ENCODE measurements at regions not wholly inside any gene's neighbourhood (a gene's known extent, or its start where the extent isn't known, plus 50 kb on each side); places are given as distances from the start of the nearest gene placed in this dataset.

GRCh38 chr9:21682381-21682780 lies 120.1 kb upstream of the MTAP start:
- H3K4me1 Mint-ChIP-seq = peaks cover 9% of the 10 kb centered on the region
- H3K27ac Mint-ChIP-seq = no peak overlapping the region

GRCh38 chr9:21682981-21683380 lies 119.5 kb upstream of the MTAP start:
- no peak for ATAC-seq (replicated peaks)

More at GRCh38 chr9:21682381-21682780, 120.1 kb upstream of the MTAP start:
- Mint-ChIP-seq H3K27me3 (peaks cover 3% of the 10 kb centered on the region), H3K36me3 (ENCODE audit: low read depth) (no peaks in the 10 kb centered on the region), H3K4me3 (no peak overlapping the region), H3K9me3 (no peaks in the 10 kb centered on the region)
- ATAC-seq (replicated peaks) = no peak

GRCh38 chr9:21683484-21684175 lies 118.8 kb upstream of the MTAP start:
- Mint-ChIP-seq H3K4me3 (no peak overlapping the region), H3K4me1 (peaks cover 14% of the 10 kb centered on the region), H3K36me3 (ENCODE audit: low read depth) (no peaks in the 10 kb centered on the region), H3K27ac (no peak overlapping the region), H3K9me3 (no peaks in the 10 kb centered on the region), H3K27me3 (peaks cover 3% of the 10 kb centered on the region)
- ATAC-seq (replicated peaks) = no peak

More at GRCh38 chr9:21682981-21683380, 119.5 kb upstream of the MTAP start:
- Mint-ChIP-seq H3K27me3 (peaks cover 3% of the 10 kb centered on the region), H3K36me3 (ENCODE audit: low read depth) (no peaks in the 10 kb centered on the region), H3K4me1 (peaks cover 9% of the 10 kb centered on the region), H3K4me3 (no peak overlapping the region), H3K27ac (no peak overlapping the region), H3K9me3 (no peaks in the 10 kb centered on the region)

- Mint-ChIP-seq H3K36me3 (ENCODE audit: low read depth) (no peaks in the 10 kb centered on the region), H3K9me3 (no peaks in the 10 kb centered on the region), H3K27ac (no peak overlapping the region), H3K4me3 (peak overlapping the region; percentile 39), H3K27me3 (peaks cover 3% of the 10 kb centered on the region), H3K4me1 (peaks cover 14% of the 10 kb centered on the region)
- ATAC-seq (replicated peaks) = no peak
Measured at GRCh38 chr9:21684231-21684630, 118.2 kb upstream of the MTAP start.

GRCh38 chr9:21684831-21685362 lies 117.5 kb upstream of the MTAP start:
- Mint-ChIP-seq H3K9me3 (no peaks in the 10 kb centered on the region), H3K27me3 (peaks cover 3% of the 10 kb centered on the region), H3K36me3 (ENCODE audit: low read depth) (no peaks in the 10 kb centered on the region), H3K4me3 (peak overlapping the region; percentile 39), H3K4me1 (peaks cover 14% of the 10 kb centered on the region), H3K27ac (peak overlapping the region; percentile 68)
- peak; percentile 96 for ATAC-seq (replicated peaks)

GRCh38 chr9:21685502-21685901 lies 116.9 kb upstream of the MTAP start:
- peak overlapping the region; percentile 68 for H3K27ac Mint-ChIP-seq
- peak overlapping the region; percentile 39 for H3K4me3 Mint-ChIP-seq
- no peaks in the 10 kb centered on the region for H3K9me3 Mint-ChIP-seq
- peaks cover 2% of the 10 kb centered on the region for H3K27me3 Mint-ChIP-seq
- ATAC-seq (replicated peaks) = no peak
- peaks cover 14% of the 10 kb centered on the region for H3K4me1 Mint-ChIP-seq
- no peaks in the 10 kb centered on the region for H3K36me3 Mint-ChIP-seq (ENCODE audit: low read depth)

GRCh38 chr9:21686738-21687137 lies 115.7 kb upstream of the MTAP start:
- ATAC-seq (replicated peaks) = no peak
- Mint-ChIP-seq H3K27ac (no peak overlapping the region), H3K27me3 (peaks cover 4% of the 10 kb centered on the region), H3K36me3 (ENCODE audit: low read depth) (no peaks in the 10 kb centered on the region), H3K4me3 (no peak overlapping the region), H3K9me3 (no peaks in the 10 kb centered on the region), H3K4me1 (peaks cover 14% of the 10 kb centered on the region)

- Mint-ChIP-seq H3K36me3 (ENCODE audit: low read depth) (no peaks in the 10 kb centered on the region), H3K4me1 (peaks cover 14% of the 10 kb centered on the region), H3K27me3 (peaks cover 9% of the 10 kb centered on the region), H3K9me3 (no peaks in the 10 kb centered on the region), H3K4me3 (no peak overlapping the region), H3K27ac (no peak overlapping the region)
- ATAC-seq (replicated peaks) = no peak
Measured at GRCh38 chr9:21687351-21687750, 115.1 kb upstream of the MTAP start.

- peak; percentile 34 for ATAC-seq (replicated peaks)
- Mint-ChIP-seq H3K27me3 (peaks cover 9% of the 10 kb centered on the region), H3K4me3 (peak overlapping the region; percentile 43)
Measured at GRCh38 chr9:21688108-21689102, 114.0 kb upstream of the MTAP start.

GRCh38 chr9:21689854-21690253 lies 112.6 kb upstream of the MTAP start:
- ATAC-seq (replicated peaks) = no peak
- H3K9me3 Mint-ChIP-seq = no peaks in the 10 kb centered on the region
- no peaks in the 10 kb centered on the region for H3K36me3 Mint-ChIP-seq (ENCODE audit: low read depth)
- no peak overlapping the region for H3K27ac Mint-ChIP-seq
- H3K4me3 Mint-ChIP-seq = no peak overlapping the region
- peaks cover 9% of the 10 kb centered on the region for H3K27me3 Mint-ChIP-seq
- H3K4me1 Mint-ChIP-seq = peaks cover 12% of the 10 kb centered on the region

More at GRCh38 chr9:21688108-21689102, 114.0 kb upstream of the MTAP start:
- Mint-ChIP-seq H3K36me3 (ENCODE audit: low read depth) (no peaks in the 10 kb centered on the region), H3K9me3 (no peaks in the 10 kb centered on the region), H3K4me1 (peaks cover 14% of the 10 kb centered on the region), H3K27ac (no peak overlapping the region)

GRCh38 chr9:21690561-21690960 lies 111.9 kb upstream of the MTAP start:
- peaks cover 5% of the 10 kb centered on the region for H3K4me1 Mint-ChIP-seq
- no peaks in the 10 kb centered on the region for H3K9me3 Mint-ChIP-seq
- H3K36me3 Mint-ChIP-seq (ENCODE audit: low read depth) = no peaks in the 10 kb centered on the region
- H3K27me3 Mint-ChIP-seq = peaks cover 9% of the 10 kb centered on the region
- H3K4me3 Mint-ChIP-seq = no peak overlapping the region
- no peak for ATAC-seq (replicated peaks)
- H3K27ac Mint-ChIP-seq = no peak overlapping the region

GRCh38 chr9:21692390-21692789 lies 110.0 kb upstream of the MTAP start:
- Mint-ChIP-seq H3K36me3 (ENCODE audit: low read depth) (no peaks in the 10 kb centered on the region), H3K4me1 (peaks cover 5% of the 10 kb centered on the region), H3K27ac (no peak overlapping the region), H3K4me3 (no peak overlapping the region), H3K9me3 (no peaks in the 10 kb centered on the region), H3K27me3 (peaks cover 9% of the 10 kb centered on the region)
- no peak for ATAC-seq (replicated peaks)

GRCh38 chr9:21694424-21694823 lies 108.0 kb upstream of the MTAP start:
- Mint-ChIP-seq H3K36me3 (ENCODE audit: low read depth) (no peaks in the 10 kb centered on the region), H3K4me3 (no peak overlapping the region), H3K9me3 (no peaks in the 10 kb centered on the region), H3K27ac (no peak overlapping the region), H3K27me3 (peaks cover 12% of the 10 kb centered on the region), H3K4me1 (no peaks in the 10 kb centered on the region)
- ATAC-seq (replicated peaks) = no peak

- Mint-ChIP-seq H3K36me3 (ENCODE audit: low read depth) (no peaks in the 10 kb centered on the region), H3K27ac (no peak overlapping the region), H3K27me3 (peaks cover 15% of the 10 kb centered on the region), H3K4me1 (no peaks in the 10 kb centered on the region), H3K9me3 (no peaks in the 10 kb centered on the region), H3K4me3 (no peak overlapping the region)
- ATAC-seq (replicated peaks) = no peak
Measured at GRCh38 chr9:21695443-21695842, 107.0 kb upstream of the MTAP start.

All from activated T-helper 17 cell treated with anti-CD3 and anti-CD28 coated beads, Interleukin-2, amount 50 U/mL, for 72 hours (primary cell).